H54 (cell line): ENCODE measurements at regions not wholly inside any gene's neighbourhood (a gene's known extent, or its start where the extent isn't known, plus 50 kb on each side); places are given as distances from the start of the nearest gene placed in this dataset.
"Not testable (repeated sequence)": the region's sequence is repeated elsewhere in the genome, so short reads cannot be mapped to it uniquely, and the experiment has no call there.

Experiments
- DNase-seq: peaks from one replicate; pipeline ENCODE4 v3.0.0; 2011; ENCODE audit warnings: low spot score, mixed read lengths; ENCODE audit not compliant: insufficient read length
- FAIRE-seq: peaks from 3 replicates; lab custom pipeline; 2011; peaks lifted over from hg19 to GRCh38; lab: Jason Lieb, UNC

- not testable (repeated sequence) for FAIRE-seq, DNase-seq
These were observed 162.9 kb upstream of the PRKX start for GRCh38 chrX:3876393-3876792.

GRCh38 chrX:3875638-3876037, 162.2 kb upstream of the PRKX start:
- DNase-seq, FAIRE-seq: not testable (repeated sequence)

- not testable (repeated sequence) for FAIRE-seq, DNase-seq
These were observed 158.9 kb upstream of the PRKX start for GRCh38 chrX:3872226-3872879.

GRCh38 chrX:3867067-3867831, 153.8 kb upstream of the PRKX start:
- not testable (repeated sequence) for DNase-seq, FAIRE-seq

GRCh38 chrX:3858332-3858731, 144.9 kb upstream of the PRKX start:
- not testable (repeated sequence) for FAIRE-seq, DNase-seq

GRCh38 chrX:3843522-3844145, 130.2 kb upstream of the PRKX start:
- not testable (repeated sequence) for FAIRE-seq, DNase-seq

GRCh38 chrX:3842822-3843521, 129.5 kb upstream of the PRKX start:
- FAIRE-seq, DNase-seq: not testable (repeated sequence)

- FAIRE-seq, DNase-seq: not testable (repeated sequence)
These were observed 125.3 kb upstream of the PRKX start for GRCh38 chrX:3838754-3839153.

- DNase-seq, FAIRE-seq: not testable (repeated sequence)
These were observed 124.7 kb upstream of the PRKX start for GRCh38 chrX:3837958-3838643.

- DNase-seq, FAIRE-seq: not testable (repeated sequence)
These were observed 123.8 kb upstream of the PRKX start for GRCh38 chrX:3837211-3837610.

- DNase-seq, FAIRE-seq: not testable (repeated sequence)
These were observed 120.5 kb upstream of the PRKX start for GRCh38 chrX:3833761-3834542.

GRCh38 chrX:3830020-3830419, 116.6 kb upstream of the PRKX start:
- not testable (repeated sequence) for DNase-seq, FAIRE-seq

- DNase-seq, FAIRE-seq: not testable (repeated sequence)
These were observed 115.6 kb upstream of the PRKX start for GRCh38 chrX:3829041-3829531.

GRCh38 chrX:3828378-3829040, 115.1 kb upstream of the PRKX start:
- FAIRE-seq, DNase-seq: not testable (repeated sequence)

GRCh38 chrX:3824008-3824407, 110.6 kb upstream of the PRKX start:
- not testable (repeated sequence) for DNase-seq, FAIRE-seq
